ENCODE measurements at regions not wholly inside any gene's neighbourhood (a gene's known extent, or its start where the extent isn't known, plus 50 kb on each side); places are given as distances from the start of the nearest gene placed in this dataset.

DNA sequence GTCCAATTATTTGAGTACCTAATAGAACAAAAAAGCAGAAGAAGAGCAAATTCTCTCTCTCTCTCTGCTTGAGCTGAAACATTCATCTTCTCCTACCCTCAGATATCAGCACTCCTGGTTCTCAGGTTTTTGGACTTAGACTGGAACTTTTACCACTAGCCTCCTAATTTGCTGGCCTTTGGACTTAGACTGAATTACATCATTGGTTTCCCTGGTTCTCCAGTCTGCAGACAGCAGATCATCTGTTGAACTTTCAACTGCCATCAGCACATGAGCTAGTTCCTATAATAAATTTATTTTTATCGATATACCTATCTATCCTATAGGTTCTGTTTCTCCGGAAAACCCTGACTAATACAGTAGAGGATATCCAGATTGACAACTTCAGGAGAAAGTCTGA lies 208.9 kb upstream of the GAS1 start:
- TF ChIP-seq, protein P1, sequence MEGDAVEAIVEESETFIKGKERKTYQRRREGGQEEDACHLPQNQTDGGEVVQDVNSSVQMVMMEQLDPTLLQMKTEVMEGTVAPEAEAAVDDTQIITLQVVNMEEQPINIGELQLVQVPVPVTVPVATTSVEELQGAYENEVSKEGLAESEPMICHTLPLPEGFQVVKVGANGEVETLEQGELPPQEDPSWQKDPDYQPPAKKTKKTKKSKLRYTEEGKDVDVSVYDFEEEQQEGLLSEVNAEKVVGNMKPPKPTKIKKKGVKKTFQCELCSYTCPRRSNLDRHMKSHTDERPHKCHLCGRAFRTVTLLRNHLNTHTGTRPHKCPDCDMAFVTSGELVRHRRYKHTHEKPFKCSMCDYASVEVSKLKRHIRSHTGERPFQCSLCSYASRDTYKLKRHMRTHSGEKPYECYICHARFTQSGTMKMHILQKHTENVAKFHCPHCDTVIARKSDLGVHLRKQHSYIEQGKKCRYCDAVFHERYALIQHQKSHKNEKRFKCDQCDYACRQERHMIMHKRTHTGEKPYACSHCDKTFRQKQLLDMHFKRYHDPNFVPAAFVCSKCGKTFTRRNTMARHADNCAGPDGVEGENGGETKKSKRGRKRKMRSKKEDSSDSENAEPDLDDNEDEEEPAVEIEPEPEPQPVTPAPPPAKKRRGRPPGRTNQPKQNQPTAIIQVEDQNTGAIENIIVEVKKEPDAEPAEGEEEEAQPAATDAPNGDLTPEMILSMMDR (conservative IDR thresholded peaks at IDR 0.05) = no peak

DNA sequence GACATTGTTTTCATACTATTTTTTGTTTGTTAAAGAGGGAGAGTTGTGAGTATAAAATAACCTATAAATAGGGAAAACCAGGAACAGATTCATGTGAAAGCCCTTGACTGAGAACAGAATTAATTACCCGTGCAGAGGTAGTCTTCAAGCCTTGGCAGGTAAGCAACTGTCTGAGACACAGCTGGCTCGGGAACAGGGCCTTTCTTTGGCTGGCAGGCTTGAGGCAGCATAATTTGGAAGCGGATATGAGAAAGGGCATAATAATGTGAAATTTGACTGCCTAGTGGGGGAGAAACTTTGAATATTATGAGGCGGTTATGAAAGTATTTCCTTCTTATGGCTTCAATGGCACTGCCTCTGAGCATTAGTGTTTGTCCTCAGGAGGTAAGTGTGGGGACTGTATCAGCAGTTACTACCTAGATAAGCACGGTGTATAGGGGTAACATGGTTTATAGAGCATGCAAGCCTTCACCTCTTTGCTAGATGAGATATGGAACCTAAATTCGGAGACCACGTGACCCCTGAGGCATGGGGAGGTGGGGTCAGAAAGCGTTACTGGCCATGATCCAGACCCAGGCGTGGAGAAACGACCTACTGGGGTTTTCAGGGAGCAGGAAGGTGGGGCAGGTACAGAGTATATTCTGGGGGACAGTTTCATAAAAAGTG lies 210.2 kb upstream of the GAS1 start:
- TF ChIP-seq, protein P1 (conservative IDR thresholded peaks at IDR 0.05) = no peak
- H3K27ac ChIP-seq = no peak overlapping the region

More for the DNA sequence above, 208.9 kb upstream of the GAS1 start:
- H3K27ac ChIP-seq = no peak overlapping the region

DNA sequence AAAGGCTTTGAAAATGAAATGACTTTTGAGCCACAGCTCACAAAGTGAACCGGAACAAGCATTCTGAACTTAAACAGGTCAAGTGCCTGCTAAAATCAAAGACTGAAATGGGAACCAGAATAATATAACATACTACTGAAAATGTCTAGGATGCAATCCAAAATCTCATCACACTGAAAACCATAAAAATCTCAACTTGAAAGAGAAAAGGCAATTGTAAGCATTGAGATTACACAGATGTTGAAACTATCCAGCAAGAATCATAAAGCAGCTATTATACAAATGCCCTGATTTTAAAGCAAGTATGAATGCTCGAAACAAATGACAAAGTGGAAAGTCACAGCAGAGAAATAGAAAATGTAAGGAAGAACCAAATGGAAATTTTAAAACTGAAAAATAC lies 211.5 kb upstream of the GAS1 start:
- H3K27ac ChIP-seq = no peak overlapping the region
- TF ChIP-seq, protein P1 (conservative IDR thresholded peaks at IDR 0.05) = no peak

DNA sequence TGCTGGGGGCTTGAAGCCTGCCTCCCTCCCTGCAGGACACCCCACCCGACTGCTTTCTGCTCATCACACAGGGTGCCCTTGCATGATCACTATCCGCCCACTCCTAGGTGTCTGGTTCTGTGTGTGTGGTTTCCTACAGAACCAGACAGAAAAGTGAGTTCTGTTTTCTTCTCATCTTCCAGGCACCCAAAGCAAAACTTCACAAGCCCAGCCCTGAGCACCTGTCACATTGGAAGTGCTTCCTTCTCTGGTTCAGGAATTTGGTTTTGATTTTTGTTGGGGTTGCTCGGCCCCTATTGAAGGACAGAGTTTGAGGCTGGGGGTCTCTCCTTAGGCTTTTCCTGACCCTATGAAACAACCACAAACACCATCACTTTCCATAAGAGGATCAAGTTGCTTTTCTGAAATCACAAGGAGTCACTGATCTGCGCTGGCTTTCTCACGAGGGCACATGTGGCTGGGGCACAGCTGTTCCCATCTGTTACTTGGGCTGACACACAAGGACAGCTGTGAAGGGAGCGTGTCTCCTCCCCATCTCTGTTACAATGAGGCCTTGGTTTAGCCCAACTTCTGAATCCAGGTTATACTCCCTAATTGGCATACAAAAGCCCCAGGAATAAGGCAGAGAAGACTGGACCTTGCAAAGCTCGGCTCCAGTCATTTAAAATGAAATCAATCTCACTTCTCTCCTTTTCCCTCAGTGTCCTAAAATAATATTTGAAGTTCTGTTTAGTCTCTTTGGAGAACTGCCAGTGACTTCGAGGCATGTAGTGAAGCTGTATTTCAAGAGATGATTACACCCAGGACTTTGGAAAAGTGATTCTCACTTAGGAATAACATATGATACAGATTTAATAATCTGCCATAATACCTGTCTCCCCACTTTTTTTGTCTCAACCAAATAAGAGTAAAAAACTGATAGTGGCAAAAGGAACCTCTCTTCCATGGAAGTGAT lies 213.1 kb upstream of the GAS1 start:
- TF ChIP-seq, protein P1 (conservative IDR thresholded peaks at IDR 0.05) = no peak
- H3K27ac ChIP-seq = no peak overlapping the region

DNA sequence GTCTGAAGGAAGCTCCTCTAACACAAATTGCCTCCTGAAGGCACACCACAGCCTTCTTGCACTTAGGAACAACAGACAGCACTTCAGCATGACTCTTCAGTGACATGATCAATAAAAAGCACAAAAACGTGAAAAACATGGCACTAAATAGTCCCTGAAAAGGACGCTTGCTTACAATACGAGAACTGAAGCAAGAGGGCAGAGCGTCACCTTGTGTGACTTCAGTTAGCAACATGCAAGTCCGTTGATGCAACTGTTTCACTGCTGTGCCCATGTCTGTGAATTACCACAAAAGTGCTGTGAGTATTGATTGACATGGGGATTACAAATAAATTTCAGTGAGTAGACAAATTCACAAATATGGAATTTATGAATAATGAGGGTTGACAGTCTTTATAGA lies 219.9 kb upstream of the GAS1 start:
- H3K27ac ChIP-seq = no peak overlapping the region
- TF ChIP-seq, protein P1 (conservative IDR thresholded peaks at IDR 0.05) = no peak

DNA sequence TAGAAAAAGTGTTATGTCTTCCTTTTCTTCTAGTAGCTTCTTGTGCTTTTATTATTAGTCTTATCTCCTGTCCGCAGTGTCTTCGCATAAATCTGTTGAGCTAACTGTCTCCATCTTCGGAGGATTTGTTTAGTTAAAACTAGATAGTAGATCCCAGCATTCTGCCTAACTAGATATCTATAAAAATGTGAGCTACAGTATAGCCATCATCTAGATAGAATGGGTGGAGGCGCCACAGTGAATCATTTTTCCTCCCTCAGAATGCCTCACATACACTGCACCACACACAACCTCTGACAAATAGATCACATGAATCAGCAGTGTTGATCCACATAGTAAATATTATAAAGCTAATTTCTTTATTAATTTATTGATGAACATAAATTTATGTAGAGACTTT lies 220.3 kb upstream of the GAS1 start:
- no peak overlapping the region for H3K27ac ChIP-seq
- TF ChIP-seq, protein P1 (conservative IDR thresholded peaks at IDR 0.05) = no peak

DNA sequence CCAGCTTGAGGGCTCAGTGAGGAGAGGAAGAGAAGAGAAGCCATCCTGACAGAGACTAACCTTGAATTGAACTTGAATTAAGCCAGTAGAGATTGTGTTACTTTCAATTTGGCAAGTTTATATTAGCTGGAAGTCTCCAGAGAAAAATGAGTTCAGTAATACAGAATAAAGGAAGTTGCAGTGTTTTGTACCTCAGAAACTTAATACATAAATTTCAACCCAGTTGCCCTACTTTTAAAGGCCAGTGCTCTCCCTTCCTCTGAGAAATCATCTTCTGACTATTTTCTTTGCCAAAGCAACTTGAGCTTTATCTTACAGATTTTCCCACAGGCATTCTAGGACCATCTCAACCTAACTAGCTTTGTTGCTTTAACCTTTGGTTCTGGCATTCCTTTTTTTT lies 231.0 kb upstream of the GAS1 start:
- no peak overlapping the region for H3K27ac ChIP-seq
- TF ChIP-seq, protein P1 (conservative IDR thresholded peaks at IDR 0.05) = no peak

All from VCaP (cell line).